ENCODE measurements at regions not wholly inside any gene's neighbourhood (a gene's known extent, or its start where the extent isn't known, plus 50 kb on each side); places are given as distances from the start of the nearest gene placed in this dataset.

GRCh38 chr11:28536504-28537267, 428.5 kb downstream of the METTL15 start:
- H3K27ac ChIP-seq (ENCODE audit: low read depth in 1 of 2, low read length in 2 of 2): no peak overlapping the region
- no peak overlapping the region for H3K4me3 ChIP-seq (ENCODE audit: low read length)
- no peak for TF ChIP-seq CTCF (IDR thresholded peaks at IDR 0.05)
- no peaks in the 10 kb centered on the region for H3K9me3 ChIP-seq (ENCODE audit: control insufficient read depth in 1 of 2, insufficient read depth in 1 of 2, low read length in 2 of 2)
- Mint-ChIP-seq H3K36me3 (ENCODE audit: low read depth) (no peaks in the 10 kb centered on the region), H3K4me1 (ENCODE audit: low read depth) (no peaks in the 10 kb centered on the region), H3K9me3 (no peaks in the 10 kb centered on the region), H3K4me3 (no peak overlapping the region), H3K27me3 (no peaks in the 10 kb centered on the region), H3K27ac (no peak overlapping the region)
- ATAC-seq (ENCODE audit: poor library complexity) (no peak), DNase-seq (no peak)
- ChIA-PET CTCF (no interaction called here), POLR2A (no interaction called here)
- H3K27me3 ChIP-seq (ENCODE audit: control insufficient read depth in 1 of 2, insufficient read depth in 2 of 2, low read length in 2 of 2): no peaks in the 10 kb centered on the region
- H3K36me3 ChIP-seq (ENCODE audit: insufficient read depth, low read length): no peaks in the 10 kb centered on the region
- intact Hi-C loops (cut with DNase I, micrococcal nuclease): no loop called here
- no peaks in the 10 kb centered on the region for H3K4me1 ChIP-seq (ENCODE audit: insufficient read depth, low read length)

DNA sequence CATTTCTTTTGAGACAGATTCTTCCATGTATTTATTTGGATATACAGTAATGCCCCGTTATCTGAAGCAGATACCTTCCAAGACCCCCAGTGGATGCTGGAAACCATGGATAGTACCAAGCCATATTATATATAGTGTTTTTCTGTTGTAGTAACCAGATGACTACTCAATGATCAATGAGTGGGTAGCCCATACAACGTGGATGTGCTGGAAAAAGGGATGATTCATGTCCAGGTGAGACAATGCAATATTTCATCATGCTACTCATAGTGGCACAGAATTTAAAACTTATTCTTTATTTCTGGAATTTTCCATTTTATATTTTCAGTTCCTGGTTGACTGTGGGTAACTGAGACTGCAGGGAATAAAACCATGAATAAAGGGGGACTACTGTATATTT, 427.5 kb downstream of the METTL15 start:
- CTCF ChIA-PET: no interaction called here
- no peak for ATAC-seq (ENCODE audit: poor library complexity)
- Mint-ChIP-seq H3K9me3 (no peaks in the 10 kb centered on the region), H3K36me3 (ENCODE audit: low read depth) (no peaks in the 10 kb centered on the region), H3K4me3 (no peak overlapping the region), H3K27me3 (no peaks in the 10 kb centered on the region), H3K4me1 (ENCODE audit: low read depth) (no peaks in the 10 kb centered on the region), H3K27ac (no peak overlapping the region)
- intact Hi-C loops (cut with DNase I, micrococcal nuclease): no loop called here
- H3K4me3 ChIP-seq (ENCODE audit: low read length): no peak overlapping the region
- no peaks in the 10 kb centered on the region for H3K4me1 ChIP-seq (ENCODE audit: insufficient read depth, low read length)
- no peak for TF ChIP-seq CTCF (IDR thresholded peaks at IDR 0.05)
- H3K9me3 ChIP-seq (ENCODE audit: control insufficient read depth in 1 of 2, insufficient read depth in 1 of 2, low read length in 2 of 2): no peaks in the 10 kb centered on the region
- POLR2A ChIA-PET: no interaction called here
- H3K27me3 ChIP-seq (ENCODE audit: control insufficient read depth in 1 of 2, insufficient read depth in 2 of 2, low read length in 2 of 2): no peaks in the 10 kb centered on the region
- H3K27ac ChIP-seq (ENCODE audit: low read depth in 1 of 2, low read length in 2 of 2): no peak overlapping the region
- no peak for DNase-seq
- H3K36me3 ChIP-seq (ENCODE audit: insufficient read depth, low read length): no peaks in the 10 kb centered on the region

DNA sequence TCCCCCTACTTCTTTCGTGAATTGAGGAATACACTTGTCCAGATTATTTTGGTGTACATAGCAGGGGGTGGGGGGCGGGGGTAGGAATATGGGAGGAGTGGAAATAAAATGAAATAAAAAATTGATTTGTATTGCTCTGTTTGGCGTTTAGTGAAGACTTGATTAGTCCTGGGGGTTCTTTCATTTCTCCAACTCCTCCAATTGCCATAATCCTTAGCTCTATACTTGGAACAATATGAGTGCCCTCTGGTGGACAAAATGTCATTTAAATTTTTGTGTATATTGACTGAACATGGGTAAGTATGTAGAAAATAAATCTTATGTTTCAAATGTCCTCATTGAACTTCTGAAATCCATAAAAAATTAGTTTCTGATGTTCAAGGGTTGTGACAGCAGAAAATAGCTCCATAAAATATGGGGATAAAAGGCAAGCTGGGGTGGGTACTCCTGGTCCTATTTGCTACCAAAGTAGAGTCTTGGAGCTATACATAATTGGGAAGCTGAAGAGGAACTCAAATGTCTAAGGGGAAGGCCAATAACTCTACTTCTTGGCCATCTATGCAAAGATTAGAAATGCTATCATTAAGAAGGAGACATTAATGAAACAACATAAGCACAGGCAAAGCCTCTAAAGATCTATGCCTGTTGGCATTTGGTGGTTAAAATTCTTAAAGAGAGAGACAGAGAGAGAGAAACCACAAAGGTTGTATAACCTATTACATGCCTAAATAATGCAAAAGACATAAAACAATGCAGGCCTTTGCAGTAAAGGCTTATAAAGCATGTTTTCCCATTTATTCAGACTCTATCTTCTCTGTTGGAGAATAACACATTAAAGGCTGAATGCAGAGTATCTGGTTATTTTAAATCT, 421.6 kb downstream of the METTL15 start:
- ATAC-seq (ENCODE audit: poor library complexity): no peak
- H3K27me3 Mint-ChIP-seq: no peaks in the 10 kb centered on the region
- intact Hi-C loops (cut with DNase I, micrococcal nuclease): no loop called here

More for the DNA sequence above, 421.6 kb downstream of the METTL15 start:
- Mint-ChIP-seq H3K9me3 (peaks cover 3% of the 10 kb centered on the region), H3K27ac (no peak overlapping the region), H3K36me3 (ENCODE audit: low read depth) (no peaks in the 10 kb centered on the region), H3K4me1 (ENCODE audit: low read depth) (no peaks in the 10 kb centered on the region), H3K4me3 (no peak overlapping the region)
- POLR2A ChIA-PET: no interaction called here
- H3K27ac ChIP-seq (ENCODE audit: low read depth in 1 of 2, low read length in 2 of 2): no peak overlapping the region
- H3K36me3 ChIP-seq (ENCODE audit: insufficient read depth, low read length): no peaks in the 10 kb centered on the region
- CTCF ChIA-PET: interaction anchor here (1.6 kb wide), 1 partner anchor 13 kb away, joined by 4 read pairs; no protein-coding TSS in a partner anchor
- TF ChIP-seq CTCF (IDR thresholded peaks at IDR 0.05): no peak
- H3K9me3 ChIP-seq (ENCODE audit: control insufficient read depth in 1 of 2, insufficient read depth in 1 of 2, low read length in 2 of 2): peaks cover 5 to 10% of the 10 kb centered on the region in 2 experiments
- no peaks in the 10 kb centered on the region for H3K4me1 ChIP-seq (ENCODE audit: insufficient read depth, low read length)
- peak in 1 of 14 experiments; percentile 5 for DNase-seq
- no peaks in the 10 kb centered on the region for H3K27me3 ChIP-seq (ENCODE audit: control insufficient read depth in 1 of 2, insufficient read depth in 2 of 2, low read length in 2 of 2)
- H3K4me3 ChIP-seq (ENCODE audit: low read length): no peak overlapping the region

All from CD4-positive, alpha-beta T cell (primary cell).